AG04449 (cell line): ENCODE measurements at regions not wholly inside any gene's neighbourhood (a gene's known extent, or its start where the extent isn't known, plus 50 kb on each side); places are given as distances from the start of the nearest gene placed in this dataset.

Experiments used
- CTCF ChIA-PET: fragments of 350-600 bp; formaldehyde crosslinking; extraction: SDS; loops from one replicate; lab custom pipeline; 2021; ENCODE audit warnings: antibody characterized with exemption; lab: Yijun Ruan, JAX
- POLR2A ChIA-PET: fragments of 400-600, 350-600 bp; formaldehyde crosslinking; extraction: SDS; loops from one replicate; lab custom pipeline; 2020; ENCODE audit warnings: antibody characterized with exemption, inconsistent platforms; lab: Yijun Ruan, JAX
- DNase-seq: peaks from one replicate; pipeline ENCODE4 v3.0.0-alpha.2; 2010; ENCODE audit warnings: low read depth, low spot score
- H3K4me3 ChIP-seq: 2 replicates; pipeline ENCODE4 v1.5.1; 2011; ENCODE audit warnings: low read depth, mild to moderate bottlenecking, control low read depth, low read length
- CTCF ChIP-seq: IDR thresholded peaks from one replicate; pipeline ENCODE4 v1.5.1; 2011; ENCODE audit warnings: mild to moderate bottlenecking, moderate library complexity, low read length, control low read depth, inconsistent platforms; ENCODE audit not compliant: insufficient read depth; ENCODE audit errors: missing control alignments

- ChIA-PET CTCF (interaction anchor here (0.6 to 4.2 kb wide), 8 partner anchors 21 to 354 kb away, joined by 3 to 20 read pairs (median 4); no protein-coding TSS in a partner anchor), POLR2A (interaction anchor here (3.3 to 6.6 kb wide), 4 partner anchors 11 to 346 kb away, joined by 28 to 101 read pairs (median 40); partner anchors contain the start of gene IER5L)
- no peak for DNase-seq
- no peak for TF ChIP-seq CTCF
- no peak overlapping the region for H3K4me3 ChIP-seq
Measured at GRCh38 chr9:129485145-129485774, 135.6 kb downstream of the C9orf50 start.

- CTCF ChIA-PET, result interaction anchor here (0.7 to 4.2 kb wide), 10 partner anchors 20 to 353 kb away, joined by 3 to 20 read pairs (median 6); no protein-coding TSS in a partner anchor
- H3K4me3 ChIP-seq, result no peak overlapping the region
- DNase-seq, result no peak
- POLR2A ChIA-PET, result interaction anchor here (1.3 to 6.6 kb wide), 9 partner anchors 9 to 345 kb away, joined by 6 to 101 read pairs (median 17); partner anchors contain the start of gene IER5L
- TF ChIP-seq CTCF, result no peak
Measured at GRCh38 chr9:129484352-129485000, 136.4 kb downstream of the C9orf50 start.

GRCh38 chr9:129483415-129484351 is 137.2 kb downstream of the C9orf50 start:
- ChIA-PET POLR2A (interaction anchor here (0.6 to 6.6 kb wide), 17 partner anchors 8 to 344 kb away, joined by 3 to 101 read pairs (median 6); partner anchors contain the start of gene IER5L), CTCF (interaction anchor here (1.0 to 4.2 kb wide), 8 partner anchors 19 to 352 kb away, joined by 4 to 20 read pairs (median 8); no protein-coding TSS in a partner anchor)

GRCh38 chr9:129482521-129483414 is 138.1 kb downstream of the C9orf50 start:
- TF ChIP-seq CTCF, result peak; percentile 28
- no peak for DNase-seq
- POLR2A ChIA-PET, result interaction anchor here (0.6 to 6.6 kb wide), 17 partner anchors 11 to 343 kb away, joined by 3 to 101 read pairs (median 5); partner anchors contain the start of gene IER5L

More at GRCh38 chr9:129483415-129484351, 137.2 kb downstream of the C9orf50 start:
- no peak for TF ChIP-seq CTCF
- no peak for DNase-seq
- H3K4me3 ChIP-seq, result peak overlapping the region; percentile 37

GRCh38 chr9:129481810-129482511 is 138.9 kb downstream of the C9orf50 start:
- TF ChIP-seq CTCF, result peak; percentile 26
- DNase-seq, result no peak
- ChIA-PET CTCF (interaction anchor here (0.7 to 4.2 kb wide), 12 partner anchors 12 to 351 kb away, joined by 3 to 20 read pairs (median 7); partner anchors contain the start of gene IER5L), POLR2A (interaction anchor here (0.6 to 6.6 kb wide), 13 partner anchors 15 to 342 kb away, joined by 3 to 101 read pairs (median 4); partner anchors contain the start of gene IER5L)
- H3K4me3 ChIP-seq, result peak overlapping the region; percentile 36

More at GRCh38 chr9:129482521-129483414, 138.1 kb downstream of the C9orf50 start:
- CTCF ChIA-PET, result interaction anchor here (1.3 to 4.2 kb wide), 13 partner anchors 11 to 344 kb away, joined by 4 to 20 read pairs (median 9); partner anchors contain the start of gene IER5L
- H3K4me3 ChIP-seq, result peak overlapping the region; percentile 37
